GM10266 (cell line): ENCODE measurements at regions not wholly inside any gene's neighbourhood (a gene's known extent, or its start where the extent isn't known, plus 50 kb on each side); places are given as distances from the start of the nearest gene placed in this dataset.
A peak's percentile ranks its signal among the peaks of the same experiment; 100 is the strongest.
"Not testable (repeated sequence)": the region's sequence is repeated elsewhere in the genome, so short reads cannot be mapped to it uniquely, and the experiment has no call there.

Source experiments
- DNase-seq: peaks from one replicate; pipeline ENCODE4 v3.0.0; 2012; ENCODE audit errors: extremely low spot score
- CTCF ChIP-seq: IDR thresholded peaks from 2 replicates; pipeline ENCODE4 v1.5.1; 2012; ENCODE audit warnings: mild to moderate bottlenecking, low read depth; ENCODE audit not compliant: control insufficient read depth, insufficient read depth; ENCODE audit errors: missing control alignments

DNA sequence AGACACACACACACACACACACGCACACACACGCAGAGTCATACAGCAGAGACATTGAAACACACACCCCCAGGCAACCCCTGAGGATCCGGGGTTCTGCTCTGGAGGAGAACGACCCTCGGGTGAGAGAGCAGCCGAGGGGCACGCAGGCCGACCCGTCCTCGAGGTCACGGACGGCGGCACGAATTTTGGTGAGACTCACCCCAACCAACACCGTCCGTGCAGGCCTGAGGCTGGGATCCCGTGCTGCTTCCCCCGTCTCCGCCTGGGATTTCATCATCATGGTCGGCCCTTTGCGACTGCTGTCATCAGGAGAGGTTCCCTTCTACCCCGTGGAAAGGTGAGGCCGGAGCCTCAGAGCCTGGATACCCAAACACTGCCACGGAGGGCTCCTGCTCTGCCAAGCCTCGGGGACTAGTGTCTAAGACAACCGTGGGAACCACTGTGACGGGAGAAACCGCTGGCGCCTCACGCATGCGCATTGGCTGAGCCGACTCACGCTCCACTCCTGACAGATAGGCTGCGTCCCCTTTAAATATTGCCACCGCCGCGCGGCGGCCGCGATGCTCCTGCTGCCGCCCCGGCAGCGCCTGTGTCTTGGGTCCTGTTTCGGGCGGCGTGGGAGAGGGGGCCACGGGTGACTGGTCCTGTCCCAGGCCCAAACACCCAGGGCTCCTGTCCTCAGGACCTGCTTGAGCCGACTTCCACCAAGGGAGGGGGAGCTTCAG is 699.1 kb upstream of the TPTE start:
- DNase-seq = not testable (repeated sequence)

GRCh38 chr21:9823197-9824157 is 697.9 kb upstream of the TPTE start:
- DNase-seq = not testable (repeated sequence)

GRCh38 chr21:9830801-9831200 is 690.6 kb upstream of the TPTE start:
- DNase-seq = not testable (repeated sequence)

DNA sequence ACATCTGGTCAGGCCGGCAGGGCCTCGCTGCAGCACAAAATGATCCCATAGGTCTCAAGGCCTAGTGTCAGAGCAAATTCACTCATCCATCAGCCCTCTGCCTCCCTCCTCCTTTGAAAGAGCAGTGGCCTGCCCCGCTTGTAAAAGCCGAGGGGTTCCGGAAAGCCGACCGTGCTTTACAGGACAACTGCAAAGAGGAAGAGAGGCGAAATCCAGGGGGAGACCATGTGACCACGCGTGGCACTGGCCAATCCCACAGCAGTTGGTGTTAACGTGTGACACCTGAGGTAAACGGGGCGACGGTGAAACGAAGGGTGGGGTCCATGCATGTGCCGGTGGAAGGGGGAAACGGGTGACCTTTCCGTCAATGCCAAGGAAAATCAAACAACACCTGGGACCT is 688.6 kb upstream of the TPTE start:
- DNase-seq = not testable (repeated sequence)

GRCh38 chr21:9836547-9836946 is 684.8 kb upstream of the TPTE start:
- not testable (repeated sequence) for DNase-seq

GRCh38 chr21:9837001-9837400 is 684.4 kb upstream of the TPTE start:
- not testable (repeated sequence) for DNase-seq

DNA sequence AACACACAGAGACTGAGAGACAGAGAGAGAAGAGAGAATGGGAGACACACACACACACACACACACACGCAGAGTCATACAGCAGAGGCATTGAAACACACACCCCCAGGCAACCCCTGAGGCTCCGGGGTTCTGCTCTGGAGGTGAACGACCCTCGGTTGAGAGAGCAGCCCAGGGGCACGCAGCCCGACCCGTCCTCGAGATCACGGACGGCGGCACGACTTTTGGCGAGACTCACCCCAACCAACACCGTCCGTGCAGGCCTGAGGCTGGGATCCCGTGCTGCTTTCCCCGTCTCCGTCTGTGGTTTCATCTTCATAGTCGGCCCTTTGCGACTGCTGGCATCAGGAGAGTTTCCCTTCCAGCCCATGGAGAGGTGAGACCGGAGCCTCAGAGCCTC is 683.9 kb upstream of the TPTE start:
- not testable (repeated sequence) for DNase-seq

DNA sequence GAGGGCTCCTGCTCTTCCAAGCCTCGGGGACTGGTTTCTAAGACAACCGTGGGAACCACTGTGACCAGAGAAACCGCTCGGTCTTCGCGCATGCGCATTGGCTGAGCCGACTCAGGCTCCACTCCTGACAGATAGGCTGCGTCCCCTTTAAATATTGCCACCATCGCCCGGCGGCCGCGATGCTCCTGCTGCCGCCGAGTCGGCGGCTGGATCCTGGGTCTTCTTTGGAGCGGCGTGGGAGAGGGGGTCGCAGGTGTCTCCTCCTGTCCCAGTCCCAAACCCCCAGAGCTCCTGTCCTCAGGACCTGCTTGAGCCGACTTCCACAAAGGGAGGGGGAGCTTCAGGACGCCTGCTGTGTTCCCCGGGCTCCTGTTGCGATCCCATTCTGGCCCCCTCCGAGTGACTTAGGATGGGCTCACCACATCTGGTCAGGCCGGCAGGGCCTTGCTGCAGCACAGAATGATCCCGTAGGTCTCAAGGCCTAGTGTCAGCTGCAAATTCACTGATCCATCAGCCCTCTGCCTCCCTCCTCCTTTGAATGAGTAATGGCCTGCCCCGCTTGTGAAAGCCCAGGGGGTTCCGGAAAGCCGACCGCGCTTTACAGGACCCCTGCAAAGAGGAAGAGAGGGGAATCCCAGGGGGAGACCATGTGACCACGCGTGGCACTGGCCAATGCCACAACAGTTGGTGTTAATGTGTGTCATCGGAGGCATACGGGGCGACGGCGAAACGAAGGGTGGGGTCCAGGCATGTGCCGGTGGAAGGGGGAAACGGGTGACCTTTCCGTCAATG is 683.2 kb upstream of the TPTE start:
- DNase-seq = peak; percentile 12
- TF ChIP-seq CTCF = no peak

DNA sequence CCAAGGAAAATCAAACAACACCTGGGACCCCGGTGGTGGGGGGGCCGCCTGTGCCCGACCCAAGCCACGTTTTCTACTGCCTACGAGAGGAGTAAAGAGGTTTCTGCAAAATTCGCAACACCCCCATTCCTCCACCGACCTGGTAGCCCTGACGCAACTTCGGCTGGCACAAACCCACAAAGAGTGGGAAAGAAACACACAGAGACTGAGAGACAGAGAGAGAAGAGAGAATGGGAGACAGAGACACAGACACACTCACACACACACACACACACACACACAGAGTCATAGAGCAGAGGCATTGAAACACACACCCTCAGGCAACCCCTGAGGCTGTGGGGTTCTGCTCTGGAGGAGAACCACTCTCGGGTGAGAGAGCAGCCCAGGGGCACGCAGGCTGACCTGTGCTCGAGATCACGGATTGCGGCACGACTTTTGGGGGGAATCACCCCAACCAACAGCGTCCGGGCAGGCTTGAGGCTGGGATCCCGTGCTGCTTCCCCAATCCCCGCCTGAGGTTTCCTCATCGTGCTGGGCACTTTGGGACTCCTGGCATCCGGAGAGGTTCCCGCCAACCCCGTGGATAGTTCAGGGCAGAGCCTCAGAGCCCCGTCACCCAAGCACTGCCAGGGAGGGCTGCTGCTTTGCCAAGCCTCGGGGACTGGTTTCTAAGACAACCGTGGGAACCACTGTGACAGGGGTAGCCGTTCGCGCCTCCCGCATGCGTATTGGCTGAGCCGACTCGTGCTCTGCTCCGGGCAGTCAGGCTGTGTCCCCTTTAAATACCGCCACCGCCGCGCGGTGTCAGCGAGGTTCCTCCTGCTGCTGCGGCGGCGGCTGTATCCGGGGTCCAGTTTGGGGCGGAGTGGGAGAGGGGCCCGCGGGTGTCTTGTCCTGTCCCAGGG is 682.4 kb upstream of the TPTE start:
- peak; percentile 28 for DNase-seq
- no peak for TF ChIP-seq CTCF

GRCh38 chr21:9844106-9844505 is 677.3 kb upstream of the TPTE start:
- DNase-seq = not testable (repeated sequence)

DNA sequence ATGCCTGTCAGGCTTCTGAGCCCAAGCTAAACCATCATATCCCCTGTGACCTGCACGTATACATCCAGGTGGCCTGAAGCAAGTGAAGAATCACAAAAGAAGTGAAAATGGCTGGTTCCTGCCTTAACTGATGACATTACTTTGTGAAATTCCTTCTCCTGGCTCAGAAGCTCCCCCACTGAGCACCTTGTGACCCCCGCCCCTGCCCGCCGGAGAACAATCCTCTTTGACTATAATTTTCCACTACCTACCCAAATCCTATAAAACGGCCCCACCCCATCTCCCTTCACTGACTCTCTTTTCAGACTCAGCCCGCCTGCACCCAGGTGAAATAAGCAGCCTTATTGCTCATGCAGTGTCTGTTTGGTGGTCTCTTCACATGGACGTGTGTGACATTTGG is 673.9 kb upstream of the TPTE start:
- not testable (repeated sequence) for DNase-seq

DNA sequence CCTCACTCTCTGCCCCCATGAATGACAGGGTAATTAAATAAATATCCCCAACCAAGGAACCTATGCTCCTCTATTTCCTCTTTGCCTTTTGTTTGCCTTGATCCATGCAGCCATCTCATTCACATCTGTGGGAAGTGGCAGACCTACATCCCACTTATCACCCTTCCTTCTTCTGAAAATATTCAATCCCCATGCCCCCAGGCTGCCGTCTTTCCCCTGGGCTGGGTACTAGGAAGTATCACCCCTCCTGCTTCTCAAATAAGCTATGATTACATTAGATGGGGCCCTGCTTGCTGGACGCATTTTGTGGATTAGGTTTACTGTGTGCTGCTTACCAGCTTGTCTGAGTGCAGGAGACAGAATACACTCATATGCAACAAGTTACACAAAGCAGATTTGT is 670.2 kb upstream of the TPTE start:
- not testable (repeated sequence) for DNase-seq

- DNase-seq = not testable (repeated sequence)
Measured at GRCh38 chr21:9851695-9852094, 669.7 kb upstream of the TPTE start.

GRCh38 chr21:9857563-9857962 is 663.8 kb upstream of the TPTE start:
- not testable (repeated sequence) for DNase-seq

GRCh38 chr21:9859865-9860264 is 661.5 kb upstream of the TPTE start:
- DNase-seq = not testable (repeated sequence)

DNA sequence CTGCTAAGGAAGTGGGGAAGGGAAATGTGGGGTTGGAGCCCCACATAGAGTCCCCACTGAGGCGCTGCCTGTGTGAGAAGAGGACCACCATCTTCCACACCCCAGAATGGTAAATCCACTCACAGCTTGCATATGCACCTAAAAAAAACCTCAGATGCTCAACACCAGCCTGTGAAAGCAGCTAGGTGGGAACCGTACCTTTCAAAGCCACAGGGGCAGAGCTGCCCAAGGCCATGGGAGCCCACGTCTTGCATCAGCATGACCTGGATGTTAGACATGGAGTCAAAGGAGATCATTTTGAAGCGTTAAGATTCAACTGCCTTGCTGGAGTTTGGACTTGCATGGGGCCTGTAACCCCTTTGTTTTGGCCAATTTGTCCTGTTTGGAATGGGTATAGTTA is 658.9 kb upstream of the TPTE start:
- not testable (repeated sequence) for DNase-seq

DNA sequence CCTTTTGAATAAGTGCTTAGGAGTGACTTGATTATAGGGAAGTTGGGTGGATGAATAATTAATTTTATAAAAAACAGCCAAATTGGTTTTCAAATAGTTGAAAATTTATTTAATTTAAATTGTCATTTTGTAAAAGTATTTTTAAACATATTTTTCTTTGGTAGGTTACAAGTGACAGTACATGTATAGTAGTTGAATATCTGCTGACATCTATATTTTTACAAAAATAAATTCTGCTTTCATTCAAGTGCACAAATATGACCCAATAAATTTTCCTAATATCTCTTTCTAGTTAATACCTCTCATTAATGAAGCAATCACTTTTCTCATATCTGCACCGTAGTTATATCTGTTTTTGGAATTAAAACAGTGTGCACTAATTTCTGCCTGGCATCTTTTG is 653.6 kb upstream of the TPTE start:
- not testable (repeated sequence) for DNase-seq
